DND-41 (cell line): ENCODE measurements at regions not wholly inside any gene's neighbourhood (a gene's known extent, or its start where the extent isn't known, plus 50 kb on each side); places are given as distances from the start of the nearest gene placed in this dataset.

Source experiments
- ATAC-seq: fragments of 200-7000 bp; cut with Tn5 transposase; 3 replicates; pipeline ENCODE4 v1.9.1; 2021; ENCODE audit warnings: low read depth; ENCODE audit not compliant: insufficient read depth
- DNase-seq: peaks from one replicate; pipeline ENCODE4 v3.0.0-alpha.2; 2020
- H2AFZ ChIP-seq: 2 replicates; pipeline ENCODE4 v1.6.0; 2012; ENCODE audit warnings: low read depth, low read length
- H3K27ac ChIP-seq: 2 replicates; pipeline ENCODE4 v1.5.1; 2012; ENCODE audit warnings: low read length, inconsistent platforms
- H3K27me3 ChIP-seq: fragments of 200-600 bp; sonication (generic); 2 replicates; pipeline ENCODE4 v1.6.0; 2012; ENCODE audit warnings: low read length, mild to moderate bottlenecking, inconsistent platforms; ENCODE audit not compliant: insufficient read depth, poor library complexity
- H3K36me3 ChIP-seq: 2 replicates; pipeline ENCODE4 v1.5.1; 2012; ENCODE audit warnings: low read length, inconsistent platforms; ENCODE audit not compliant: insufficient read depth
- H3K4me1 ChIP-seq: 2 replicates; pipeline ENCODE4 v1.5.1; 2012; ENCODE audit warnings: mild to moderate bottlenecking, low read length; ENCODE audit not compliant: insufficient read depth
- H3K4me2 ChIP-seq: 2 replicates; pipeline ENCODE4 v1.6.0; 2012; ENCODE audit warnings: mild to moderate bottlenecking, moderate library complexity, low read length, inconsistent platforms; ENCODE audit not compliant: insufficient read depth
- H3K4me3 ChIP-seq, 2 experiments: fragments of 200-600 bp in 1 of 2; shearing (Covaris generic) in 1 of 2; 2 replicates each; pipeline ENCODE4 v1.5.1; 2012 to 2016; ENCODE audit warnings: inconsistent platforms in 2 of 2, low read length in 2 of 2, mild to moderate bottlenecking in 2 of 2, low read depth in 1 of 2, moderate library complexity in 1 of 2
- H3K79me2 ChIP-seq: 2 replicates; pipeline ENCODE4 v1.6.0; 2012; ENCODE audit warnings: low read length, inconsistent platforms; ENCODE audit not compliant: insufficient read depth
- H3K9ac ChIP-seq: 2 replicates; pipeline ENCODE4 v1.6.0; 2012; ENCODE audit warnings: low read depth, mild to moderate bottlenecking, inconsistent platforms, low read length, moderate library complexity
- H3K9me3 ChIP-seq: 2 replicates; pipeline ENCODE4 v1.5.1; 2012; ENCODE audit warnings: low read length, moderate library complexity, mild to moderate bottlenecking, inconsistent platforms; ENCODE audit not compliant: insufficient read depth, severe bottlenecking
- H4K20me1 ChIP-seq: 2 replicates; pipeline ENCODE4 v1.6.0; 2012; ENCODE audit warnings: low read length; ENCODE audit not compliant: insufficient read depth
- CTCF ChIP-seq: IDR thresholded peaks from 2 replicates; pipeline ENCODE4 v1.5.1; 2012; ENCODE audit warnings: borderline replicate concordance, low read length, moderate library complexity, mild to moderate bottlenecking; ENCODE audit not compliant: poor library complexity, severe bottlenecking; ENCODE audit errors: extremely low read depth
- EZH2 ChIP-seq: IDR thresholded peaks from 3 replicates; pipeline ENCODE4 v1.6.1; 2012; ENCODE audit warnings: borderline replicate concordance, low read depth, mild to moderate bottlenecking, moderate library complexity, low read length, inconsistent platforms; ENCODE audit not compliant: severe bottlenecking

DNA sequence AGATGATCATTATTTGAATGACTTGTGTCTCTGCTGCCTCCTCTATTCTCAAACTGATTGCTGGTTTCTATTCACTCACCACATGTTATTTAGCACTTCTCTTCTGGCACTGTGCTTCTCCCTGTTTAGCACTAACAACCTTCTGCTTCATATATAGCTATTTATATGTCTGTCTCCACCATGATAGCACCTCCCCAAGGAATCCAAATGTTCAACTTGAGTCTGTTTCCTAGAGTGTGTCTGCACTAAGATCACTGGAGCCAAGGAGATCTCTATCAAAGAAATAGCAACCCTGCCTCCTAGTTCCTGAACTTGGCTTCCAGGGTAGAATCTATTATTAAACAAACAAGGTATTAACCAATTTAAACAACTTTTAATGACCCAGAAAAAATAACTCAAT, 104.5 kb downstream of the CYP26A1 start:
- Histone ChIP-seq H3K4me2 (no peak overlapping the region), H4K20me1 (no peaks in the 10 kb centered on the region), H3K27ac (no peak overlapping the region), H3K9me3 (no peaks in the 10 kb centered on the region), H3K36me3 (no peaks in the 10 kb centered on the region), H3K4me3 (no peak overlapping the region), H3K4me1 (no peaks in the 10 kb centered on the region), H2AFZ (no peak overlapping the region), H3K27me3 (peaks cover 5% of the 10 kb centered on the region), H3K79me2 (no peaks in the 10 kb centered on the region), H3K9ac (no peak overlapping the region)
- no peak for TF ChIP-seq CTCF
- TF ChIP-seq EZH2 = no peak
- DNase-seq = no peak
- ATAC-seq = no peak

- Histone ChIP-seq H3K36me3 (no peaks in the 10 kb centered on the region), H3K9ac (no peak overlapping the region), H3K9me3 (no peaks in the 10 kb centered on the region), H3K4me2 (no peak overlapping the region), H3K4me1 (no peaks in the 10 kb centered on the region), H3K27ac (no peak overlapping the region), H3K27me3 (peaks cover 5% of the 10 kb centered on the region), H3K79me2 (no peaks in the 10 kb centered on the region), H4K20me1 (no peaks in the 10 kb centered on the region), H2AFZ (no peak overlapping the region), H3K4me3 (no peak overlapping the region)
- no peak for ATAC-seq
- TF ChIP-seq EZH2 = no peak
- TF ChIP-seq CTCF = no peak
- DNase-seq = no peak
Measured at GRCh38 chr10:93180482-93180931, 106.8 kb downstream of the CYP26A1 start.

DNA sequence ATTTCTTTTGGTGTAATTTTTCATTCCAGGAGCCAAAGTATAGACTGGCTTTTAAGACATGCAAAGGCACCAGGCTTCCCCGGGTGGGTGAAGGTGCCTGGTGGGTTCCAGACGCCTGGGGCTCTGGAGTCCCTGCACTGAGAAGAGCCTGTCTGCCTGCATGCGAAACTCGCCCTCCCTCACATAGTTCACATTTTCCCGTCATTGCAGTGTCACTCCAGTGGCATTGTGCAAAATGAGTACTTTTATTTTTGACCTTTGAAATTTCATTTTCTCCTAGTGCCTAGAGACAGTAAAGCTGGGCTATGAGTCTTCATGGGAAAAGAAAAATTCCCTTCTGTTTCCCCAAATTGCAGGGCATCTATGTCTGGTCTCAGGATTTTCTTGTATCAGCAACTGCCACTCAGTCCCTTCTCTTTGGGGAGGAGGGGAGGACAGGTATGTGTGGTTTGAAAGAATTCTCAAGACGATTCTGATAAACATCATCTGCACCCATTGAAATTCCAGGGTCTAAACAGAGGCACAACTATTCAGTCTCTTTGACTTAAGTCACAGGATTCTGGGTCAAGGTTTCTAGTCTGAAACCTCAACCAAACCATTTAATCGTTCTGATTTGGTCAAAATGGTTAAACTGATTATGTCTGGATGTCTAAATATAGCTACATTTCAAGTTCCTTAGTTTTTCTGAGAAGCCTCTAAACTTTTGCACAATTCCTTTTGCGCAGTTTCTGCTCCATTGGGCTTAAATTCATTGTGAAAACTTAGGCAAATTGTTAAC, 107.8 kb downstream of the CYP26A1 start:
- ATAC-seq (no peak), DNase-seq (no peak)
- Histone ChIP-seq H3K79me2 (no peaks in the 10 kb centered on the region), H3K4me1 (no peaks in the 10 kb centered on the region), H3K4me3 (no peak overlapping the region), H3K9me3 (no peaks in the 10 kb centered on the region), H4K20me1 (no peaks in the 10 kb centered on the region), H3K9ac (no peak overlapping the region), H3K27ac (no peak overlapping the region), H3K36me3 (no peaks in the 10 kb centered on the region), H2AFZ (no peak overlapping the region), H3K4me2 (no peak overlapping the region), H3K27me3 (peaks cover 5% of the 10 kb centered on the region)
- no peak for TF ChIP-seq CTCF

GRCh38 chr10:93182049-93182327, 108.3 kb downstream of the CYP26A1 start:
- Histone ChIP-seq H3K36me3 (no peaks in the 10 kb centered on the region), H3K9me3 (no peaks in the 10 kb centered on the region), H2AFZ (no peak overlapping the region), H3K27me3 (peaks cover 5% of the 10 kb centered on the region), H4K20me1 (no peaks in the 10 kb centered on the region), H3K4me1 (no peaks in the 10 kb centered on the region), H3K27ac (no peak overlapping the region), H3K4me3 (no peak overlapping the region), H3K9ac (no peak overlapping the region), H3K4me2 (no peak overlapping the region), H3K79me2 (no peaks in the 10 kb centered on the region)
- TF ChIP-seq EZH2 = no peak
- TF ChIP-seq CTCF = no peak
- ATAC-seq (no peak), DNase-seq (no peak)
